GM12878 (cell line): ENCODE measurements at regions not wholly inside any gene's neighbourhood (a gene's known extent, or its start where the extent isn't known, plus 50 kb on each side); places are given as distances from the start of the nearest gene placed in this dataset.

Experiments used
- ATAC-seq: fragments of 200-7000 bp; cut with Tn5 transposase; 3 replicates; pipeline ENCODE4 v1.9.1; 2020; ENCODE audit warnings: mild to moderate bottlenecking, moderate library complexity
- BruUV-seq: library from RNA; stranded (reverse); fragments of 400-500 nt; replicated peaks from 2 replicates; lab custom pipeline; 2021; lab: Mats Ljungman, UMichigan
- CTCF ChIA-PET: fragments of 300-600 bp; sonication (Branson Sonifier 250); formaldehyde crosslinking; extraction: SDS; loops from one replicate; lab custom pipeline; 2021; ENCODE audit warnings: inconsistent platforms; lab: Yijun Ruan, JAX
- POLR2A ChIA-PET: fragments of 350-600 bp; formaldehyde crosslinking; extraction: SDS; loops from one replicate; lab custom pipeline; 2021; ENCODE audit warnings: inconsistent platforms; lab: Charles Lee
- RAD21 ChIA-PET: fragments of 300-600 bp; sonication (Branson Sonifier 250); formaldehyde crosslinking; loops from one replicate; lab custom pipeline; 2023; ENCODE audit warnings: antibody characterized with exemption; ENCODE audit not compliant: unreplicated experiment; lab: Charles Lee
- SMC1A ChIA-PET: fragments of 300-600 bp; sonication (Branson Sonifier 250); formaldehyde crosslinking; loops from one replicate; lab custom pipeline; 2023; ENCODE audit not compliant: unreplicated experiment, uncharacterized antibody; lab: Charles Lee
- DNase-seq: peaks from one replicate; pipeline ENCODE4 v3.0.0-alpha.2; 2011; ENCODE audit warnings: low read depth, low spot score
- FAIRE-seq: peaks from 3 replicates; lab custom pipeline; 2011; peaks lifted over from hg19 to GRCh38; lab: Jason Lieb, UNC
- H2AFZ ChIP-seq: 2 replicates; pipeline ENCODE4 v1.6.0; 2011; ENCODE audit warnings: low read depth, low read length, control low read depth; ENCODE audit not compliant: control insufficient read depth
- H3K27ac ChIP-seq: 2 replicates; pipeline ENCODE4 v1.5.1; 2011; ENCODE audit warnings: control low read depth; ENCODE audit not compliant: control insufficient read depth, insufficient read depth
- H3K27me3 ChIP-seq, 2 experiments: replicated peaks in 1 of 2; 2 replicates each; pipeline versions ENCODE4 v1.6.0 to v1.6.1; 2011; ENCODE audit warnings: low read length in 1 of 2; ENCODE audit not compliant: control insufficient read depth in 2 of 2, insufficient read depth in 2 of 2
- H3K36me3 ChIP-seq, 2 experiments: 2 replicates each; pipeline ENCODE4 v1.5.1; 2011; ENCODE audit warnings: low read length in 1 of 2; ENCODE audit not compliant: control insufficient read depth in 2 of 2, insufficient read depth in 2 of 2
- H3K4me1 ChIP-seq: 2 replicates; pipeline ENCODE4 v1.6.1; 2011; ENCODE audit warnings: mild to moderate bottlenecking, low read length, moderate library complexity, mixed read lengths; ENCODE audit not compliant: control insufficient read depth, insufficient read depth
- H3K4me2 ChIP-seq: 2 replicates; pipeline ENCODE4 v1.6.0; 2011; ENCODE audit warnings: control low read depth; ENCODE audit not compliant: control insufficient read depth, insufficient read depth
- H3K4me3 ChIP-seq: fragments of 200-600 bp; sonication (generic); 2 replicates; pipeline ENCODE4 v1.5.1; 2016
- H3K79me2 ChIP-seq: 2 replicates; pipeline ENCODE4 v1.6.0; 2011; ENCODE audit warnings: low read length; ENCODE audit not compliant: control insufficient read depth, insufficient read depth
- H3K9ac ChIP-seq: 2 replicates; pipeline ENCODE4 v1.8.0; 2011; ENCODE audit warnings: low read length, control low read depth, mixed read lengths; ENCODE audit not compliant: control insufficient read depth, insufficient read depth
- H3K9me3 ChIP-seq: replicated peaks from 3 replicates; pipeline ENCODE4 v1.5.1; 2011; ENCODE audit warnings: mild to moderate bottlenecking, low read length; ENCODE audit not compliant: control insufficient read depth, insufficient read depth
- H4K20me1 ChIP-seq: 2 replicates; pipeline ENCODE4 v1.6.0; 2011; ENCODE audit not compliant: control insufficient read depth, insufficient read depth
- BMI1 ChIP-seq: fragments of 450-650 bp; IDR thresholded peaks from 2 replicates; pipeline ENCODE4 v1.6.1; 2016; ENCODE audit warnings: mild to moderate bottlenecking, moderate library complexity, borderline replicate concordance
- CHD2 ChIP-seq: IDR thresholded peaks from 2 replicates; pipeline ENCODE4 v1.6.1; 2011; ENCODE audit warnings: low read depth, low read length, improper control_type of control experiment, borderline replicate concordance
- EGR1 ChIP-seq, 2 experiments: IDR thresholded peaks; 1 replicate in 1 of 2; 2 replicates in 1 of 2; pipeline ENCODE4 v1.6.1; 2011 to 2012; ENCODE audit warnings: low read depth in 2 of 2, low read length in 2 of 2, borderline replicate concordance in 1 of 2, mild to moderate bottlenecking in 1 of 2, moderate library complexity in 1 of 2
- NR2C1 ChIP-seq: fragments of 450-650 bp; IDR thresholded peaks from 2 replicates; pipeline ENCODE4 v1.6.1; 2017; ENCODE audit warnings: antibody characterized with exemption, mild to moderate bottlenecking, moderate library complexity
- POU2F2 ChIP-seq: IDR thresholded peaks from 3 replicates; pipeline ENCODE4 v1.6.1; 2011; ENCODE audit warnings: low read depth, mild to moderate bottlenecking, low read length, borderline replicate concordance
- RUNX3 ChIP-seq: IDR thresholded peaks from 2 replicates; pipeline ENCODE4 v1.6.1; 2012; ENCODE audit warnings: low read length, inconsistent platforms
- TCF7 ChIP-seq: IDR thresholded peaks from 2 replicates; pipeline ENCODE4 v1.6.1; 2014; ENCODE audit warnings: antibody characterized with exemption, borderline replicate concordance
- YY1 ChIP-seq: IDR thresholded peaks from 2 replicates; pipeline ENCODE4 v1.6.1; 2011; ENCODE audit warnings: low read depth, mild to moderate bottlenecking, low read length
- WGBS: methylation state at CpG from one replicate; pipeline ENCODE4 v1.1.6; 2016; ENCODE audit warnings: low lambda C conversion rate; ENCODE audit not compliant: insufficient replicate concordance, insufficient coverage; ENCODE audit errors: missing lambda C conversion rate; 5-methylcytosine and 5-hydroxymethylcytosine counted together
- in situ Hi-C: fragments of 300-500 bp; cut with MboI; formaldehyde crosslinking; loops from 9 replicates; pipeline ENCODE4 v1.14.3; 2018; ENCODE audit warnings: mixed read lengths
- intact Hi-C: fragments of 100-400 bp; cut with micrococcal nuclease; formaldehyde crosslinking; loops from one replicate; pipeline ENCODE4 v1.14.2; 2022; ENCODE audit not compliant: unreplicated experiment
- TF ChIP-seq, protein P1 (sequence below): IDR thresholded peaks from 2 replicates; pipeline ENCODE4 v1.6.1; 2011; ENCODE audit warnings: borderline replicate concordance, low read depth, mild to moderate bottlenecking, moderate library complexity, mixed read lengths, low read length; ENCODE audit not compliant: insufficient read depth; ENCODE audit errors: extremely low read length
- TF ChIP-seq, protein P2 (sequence below): fragments of 450-650 bp; IDR thresholded peaks from 2 replicates; pipeline ENCODE4 v1.6.1; 2016; ENCODE audit warnings: mild to moderate bottlenecking, moderate library complexity, borderline replicate concordance
- TF ChIP-seq, protein P3 (sequence below): fragments of 450-650 bp; IDR thresholded peaks from 2 replicates; pipeline ENCODE4 v1.6.1; 2017; ENCODE audit warnings: mild to moderate bottlenecking, low read depth, inconsistent platforms; ENCODE audit not compliant: poor library complexity, severe bottlenecking

DNA sequence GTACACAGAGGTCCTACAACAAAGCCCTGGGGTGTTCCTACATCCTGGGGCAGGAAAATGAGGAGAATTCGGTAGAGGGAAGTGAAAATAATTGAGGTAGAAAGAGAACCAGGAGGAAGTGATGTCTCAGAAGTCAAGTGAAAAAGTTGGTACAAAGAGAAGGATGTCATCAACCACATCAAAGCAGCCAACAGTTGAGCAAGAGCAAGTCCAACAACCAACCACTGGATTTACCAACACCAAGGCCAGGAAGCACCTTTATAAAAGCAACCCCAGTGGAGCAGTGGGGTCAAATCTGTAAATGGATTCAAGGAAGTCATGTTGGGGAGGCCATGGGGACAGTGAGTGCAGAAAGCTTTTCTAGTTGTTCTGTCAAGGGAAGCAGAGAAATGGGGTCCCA, 360.4 kb downstream of the ZNF516 start:
- H3K9me3 ChIP-seq, result no peaks in the 10 kb centered on the region; the same call in 2 of the 3 replicates
- no TSS peak for BruUV-seq
- in situ Hi-C loops (no loop called here), intact Hi-C loops (no loop called here)
- no peak overlapping the region for H3K27ac ChIP-seq
- no peak for ATAC-seq
- 0% methylated on average over 1 of the region's 1 CpG for WGBS
- TF ChIP-seq BMI1, result no peak
- TF ChIP-seq TCF7, result 0 out of 2 replicates have a peak, but pooled peaks have one; percentile 31
- TF ChIP-seq RUNX3, result peak; percentile 41; the same call in 1 of the 2 replicates
- no peaks in the 10 kb centered on the region for H4K20me1 ChIP-seq
- no peak overlapping the region for H2AFZ ChIP-seq
- no peak for FAIRE-seq
- no peak overlapping the region for H3K4me3 ChIP-seq
- no peaks in the 10 kb centered on the region for H3K36me3 ChIP-seq
- POLR2A ChIA-PET, result no interaction called here
- RAD21 ChIA-PET, result no interaction called here
- no peaks in the 10 kb centered on the region for H3K79me2 ChIP-seq
- no peak for DNase-seq
- H3K27me3 ChIP-seq, result no peaks in the 10 kb centered on the region
- SMC1A ChIA-PET, result no interaction called here
- H3K4me1 ChIP-seq, result no peaks in the 10 kb centered on the region
- H3K9ac ChIP-seq, result no peak overlapping the region
- no peak overlapping the region for H3K4me2 ChIP-seq
- CTCF ChIA-PET, result no interaction called here

DNA sequence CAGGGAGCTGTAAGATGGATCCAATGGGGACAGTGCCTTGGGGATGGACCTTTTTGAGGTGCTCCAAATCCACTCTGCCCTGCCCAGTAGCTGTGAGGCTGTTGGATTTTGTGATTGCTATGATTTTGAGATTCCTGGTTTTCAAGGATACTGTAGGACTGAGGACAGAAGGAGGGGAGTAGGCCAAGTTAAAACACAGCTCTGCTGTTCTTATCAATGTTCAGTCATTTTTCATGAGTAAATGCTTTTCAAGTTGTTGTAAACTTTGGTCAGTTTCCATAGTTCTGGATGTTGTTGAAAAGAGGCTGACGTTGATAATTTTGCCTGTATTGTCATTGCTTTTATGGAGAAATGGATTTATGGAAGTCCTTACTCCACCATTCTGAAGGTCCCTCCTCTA, 361.2 kb downstream of the ZNF516 start:
- FAIRE-seq (no peak), DNase-seq (no peak), ATAC-seq (no peak)
- no TSS peak for BruUV-seq
- H3K4me3 ChIP-seq, result no peak overlapping the region
- H3K9me3 ChIP-seq, result no peaks in the 10 kb centered on the region; the same call in 2 of the 3 replicates
- ChIA-PET POLR2A (no interaction called here), SMC1A (no interaction called here), RAD21 (no interaction called here), CTCF (no interaction called here)
- no peak overlapping the region for H2AFZ ChIP-seq
- in situ Hi-C loops (no loop called here), intact Hi-C loops (no loop called here)
- H4K20me1 ChIP-seq, result no peaks in the 10 kb centered on the region
- H3K79me2 ChIP-seq, result no peaks in the 10 kb centered on the region
- no peaks in the 10 kb centered on the region for H3K27me3 ChIP-seq
- H3K36me3 ChIP-seq, result no peaks in the 10 kb centered on the region
- no peaks in the 10 kb centered on the region for H3K4me1 ChIP-seq
- no peak overlapping the region for H3K27ac ChIP-seq
- no peak overlapping the region for H3K9ac ChIP-seq
- WGBS, result 0% methylated on average over 1 of the region's 1 CpG
- no peak overlapping the region for H3K4me2 ChIP-seq
- TF ChIP-seq, protein P1, sequence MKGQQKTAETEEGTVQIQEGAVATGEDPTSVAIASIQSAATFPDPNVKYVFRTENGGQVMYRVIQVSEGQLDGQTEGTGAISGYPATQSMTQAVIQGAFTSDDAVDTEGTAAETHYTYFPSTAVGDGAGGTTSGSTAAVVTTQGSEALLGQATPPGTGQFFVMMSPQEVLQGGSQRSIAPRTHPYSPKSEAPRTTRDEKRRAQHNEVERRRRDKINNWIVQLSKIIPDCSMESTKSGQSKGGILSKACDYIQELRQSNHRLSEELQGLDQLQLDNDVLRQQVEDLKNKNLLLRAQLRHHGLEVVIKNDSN, result no peak
- TF ChIP-seq, protein P2, sequence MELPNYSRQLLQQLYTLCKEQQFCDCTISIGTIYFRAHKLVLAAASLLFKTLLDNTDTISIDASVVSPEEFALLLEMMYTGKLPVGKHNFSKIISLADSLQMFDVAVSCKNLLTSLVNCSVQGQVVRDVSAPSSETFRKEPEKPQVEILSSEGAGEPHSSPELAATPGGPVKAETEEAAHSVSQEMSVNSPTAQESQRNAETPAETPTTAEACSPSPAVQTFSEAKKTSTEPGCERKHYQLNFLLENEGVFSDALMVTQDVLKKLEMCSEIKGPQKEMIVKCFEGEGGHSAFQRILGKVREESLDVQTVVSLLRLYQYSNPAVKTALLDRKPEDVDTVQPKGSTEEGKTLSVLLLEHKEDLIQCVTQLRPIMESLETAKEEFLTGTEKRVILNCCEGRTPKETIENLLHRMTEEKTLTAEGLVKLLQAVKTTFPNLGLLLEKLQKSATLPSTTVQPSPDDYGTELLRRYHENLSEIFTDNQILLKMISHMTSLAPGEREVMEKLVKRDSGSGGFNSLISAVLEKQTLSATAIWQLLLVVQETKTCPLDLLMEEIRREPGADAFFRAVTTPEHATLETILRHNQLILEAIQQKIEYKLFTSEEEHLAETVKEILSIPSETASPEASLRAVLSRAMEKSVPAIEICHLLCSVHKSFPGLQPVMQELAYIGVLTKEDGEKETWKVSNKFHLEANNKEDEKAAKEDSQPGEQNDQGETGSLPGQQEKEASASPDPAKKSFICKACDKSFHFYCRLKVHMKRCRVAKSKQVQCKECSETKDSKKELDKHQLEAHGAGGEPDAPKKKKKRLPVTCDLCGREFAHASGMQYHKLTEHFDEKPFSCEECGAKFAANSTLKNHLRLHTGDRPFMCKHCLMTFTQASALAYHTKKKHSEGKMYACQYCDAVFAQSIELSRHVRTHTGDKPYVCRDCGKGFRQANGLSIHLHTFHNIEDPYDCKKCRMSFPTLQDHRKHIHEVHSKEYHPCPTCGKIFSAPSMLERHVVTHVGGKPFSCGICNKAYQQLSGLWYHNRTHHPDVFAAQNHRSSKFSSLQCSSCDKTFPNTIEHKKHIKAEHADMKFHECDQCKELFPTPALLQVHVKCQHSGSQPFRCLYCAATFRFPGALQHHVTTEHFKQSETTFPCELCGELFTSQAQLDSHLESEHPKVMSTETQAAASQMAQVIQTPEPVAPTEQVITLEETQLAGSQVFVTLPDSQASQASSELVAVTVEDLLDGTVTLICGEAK, result no peak
- TF ChIP-seq EGR1 (IDR thresholded peaks at IDR 0.05; ENCODE audit: borderline replicate concordance in 1 of 2, low read depth in 2 of 2, low read length in 2 of 2) (no peak), POU2F2 (no peak), YY1 (no peak), CHD2 (no peak), NR2C1 (no peak), BMI1 (no peak)
- TF ChIP-seq, protein P3, sequence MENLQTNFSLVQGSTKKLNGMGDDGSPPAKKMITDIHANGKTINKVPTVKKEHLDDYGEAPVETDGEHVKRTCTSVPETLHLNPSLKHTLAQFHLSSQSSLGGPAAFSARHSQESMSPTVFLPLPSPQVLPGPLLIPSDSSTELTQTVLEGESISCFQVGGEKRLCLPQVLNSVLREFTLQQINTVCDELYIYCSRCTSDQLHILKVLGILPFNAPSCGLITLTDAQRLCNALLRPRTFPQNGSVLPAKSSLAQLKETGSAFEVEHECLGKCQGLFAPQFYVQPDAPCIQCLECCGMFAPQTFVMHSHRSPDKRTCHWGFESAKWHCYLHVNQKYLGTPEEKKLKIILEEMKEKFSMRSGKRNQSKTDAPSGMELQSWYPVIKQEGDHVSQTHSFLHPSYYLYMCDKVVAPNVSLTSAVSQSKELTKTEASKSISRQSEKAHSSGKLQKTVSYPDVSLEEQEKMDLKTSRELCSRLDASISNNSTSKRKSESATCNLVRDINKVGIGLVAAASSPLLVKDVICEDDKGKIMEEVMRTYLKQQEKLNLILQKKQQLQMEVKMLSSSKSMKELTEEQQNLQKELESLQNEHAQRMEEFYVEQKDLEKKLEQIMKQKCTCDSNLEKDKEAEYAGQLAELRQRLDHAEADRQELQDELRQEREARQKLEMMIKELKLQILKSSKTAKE, result no peak
